Posterior vena cava (tissue), 2 donors: ENCODE measurements at regions not wholly inside any gene's neighbourhood (a gene's known extent, or its start where the extent isn't known, plus 50 kb on each side); places are given as distances from the start of the nearest gene placed in this dataset.

Experiments used
- DNase-seq: peaks from one replicate; pipeline ENCODE4 v3.0.0-alpha.2; 2020; ENCODE audit warnings: low spot score
- intact Hi-C, 2 donors: fragments of 100-400 bp; cut with DNase I; formaldehyde crosslinking; loops; one replicate each; pipeline versions ENCODE4 v1.14.1 to v1.14.2; 2022 to 2023
- donor health status: DM: yes; HTN: yes; CAD: no.
- donor health status: DM: yes; HTN: yes; CAD: no.

- intact Hi-C loops = no loop called here
- no peak for DNase-seq
Observed at GRCh38 chr11:45725776-45726492, 60.5 kb upstream of the CHST1 start.

GRCh38 chr11:45725121-45725520 is 59.7 kb upstream of the CHST1 start:
- no peak for DNase-seq
- intact Hi-C loops = no loop called here

GRCh38 chr11:45724153-45724552 is 58.7 kb upstream of the CHST1 start:
- no peak for DNase-seq
- intact Hi-C loops = no loop called here

GRCh38 chr11:45723397-45723796 is 58.0 kb upstream of the CHST1 start:
- intact Hi-C loops = no loop called here
- DNase-seq = no peak

- intact Hi-C loops = no loop called here
- DNase-seq = no peak
Observed at GRCh38 chr11:45722144-45722543, 56.7 kb upstream of the CHST1 start.

GRCh38 chr11:45717526-45717925 is 52.1 kb upstream of the CHST1 start:
- intact Hi-C loops = no loop called here
- no peak for DNase-seq

GRCh38 chr11:45715418-45715817 is 50.0 kb upstream of the CHST1 start:
- DNase-seq = no peak
- intact Hi-C loops = no loop called here
